ENCODE measurements at regions not wholly inside any gene's neighbourhood (a gene's known extent, or its start where the extent isn't known, plus 50 kb on each side); places are given as distances from the start of the nearest gene placed in this dataset.

- H3K27me3 ChIP-seq: no peaks in the 10 kb centered on the region
- no peak overlapping the region for H3K4me3 ChIP-seq
- H3K36me3 ChIP-seq: no peaks in the 10 kb centered on the region
- intact Hi-C loops (cut with DNase I): no loop called here
- H3K9ac ChIP-seq (ENCODE audit: low read depth in 2 of 2, low read length in 2 of 2): no peak overlapping the region
- no peaks in the 10 kb centered on the region for H3K9me3 ChIP-seq
- H3K4me1 ChIP-seq: no peaks in the 10 kb centered on the region
- DNase-seq: no peak
- H3K27ac ChIP-seq: no peak overlapping the region
- no peak for TF ChIP-seq CTCF (IDR thresholded peaks at IDR 0.05)
Measured at GRCh38 chr10:124227988-124228387, 134.6 kb upstream of the CHST15 start.

GRCh38 chr10:124227055-124227975, 133.9 kb upstream of the CHST15 start:
- no peak for TF ChIP-seq CTCF (IDR thresholded peaks at IDR 0.05)
- Histone ChIP-seq H3K4me3 (no peak overlapping the region), H3K9ac (ENCODE audit: low read depth in 2 of 2, low read length in 2 of 2) (no peak overlapping the region), H3K9me3 (no peaks in the 10 kb centered on the region), H3K27ac (no peak overlapping the region), H3K27me3 (no peaks in the 10 kb centered on the region), H3K36me3 (no peaks in the 10 kb centered on the region), H3K4me1 (no peaks in the 10 kb centered on the region)
- DNase-seq: no peak
- intact Hi-C loops (cut with DNase I): no loop called here

GRCh38 chr10:124226271-124227054, 133.1 kb upstream of the CHST15 start:
- TF ChIP-seq CTCF (IDR thresholded peaks at IDR 0.05): no peak
- Histone ChIP-seq H3K36me3 (no peaks in the 10 kb centered on the region), H3K9me3 (no peaks in the 10 kb centered on the region), H3K4me3 (no peak overlapping the region), H3K27ac (no peak overlapping the region), H3K9ac (ENCODE audit: low read depth in 2 of 2, low read length in 2 of 2) (no peak overlapping the region), H3K27me3 (no peaks in the 10 kb centered on the region), H3K4me1 (no peaks in the 10 kb centered on the region)
- intact Hi-C loops (cut with DNase I): no loop called here
- DNase-seq: no peak

- H3K4me3 ChIP-seq: no peak overlapping the region
- DNase-seq: no peak
- no peak for TF ChIP-seq CTCF (IDR thresholded peaks at IDR 0.05)
- no peaks in the 10 kb centered on the region for H3K4me1 ChIP-seq
- H3K9ac ChIP-seq (ENCODE audit: low read depth in 2 of 2, low read length in 2 of 2): no peak overlapping the region
- no peak overlapping the region for H3K27ac ChIP-seq
- no peaks in the 10 kb centered on the region for H3K36me3 ChIP-seq
- no peaks in the 10 kb centered on the region for H3K27me3 ChIP-seq
- intact Hi-C loops (cut with DNase I): no loop called here
- H3K9me3 ChIP-seq: no peaks in the 10 kb centered on the region
Measured at GRCh38 chr10:124225467-124226270, 132.3 kb upstream of the CHST15 start.

GRCh38 chr10:124225029-124225466, 131.7 kb upstream of the CHST15 start:
- no peaks in the 10 kb centered on the region for H3K27me3 ChIP-seq
- no peak for TF ChIP-seq CTCF (IDR thresholded peaks at IDR 0.05)
- no peaks in the 10 kb centered on the region for H3K36me3 ChIP-seq
- H3K4me1 ChIP-seq: no peaks in the 10 kb centered on the region
- intact Hi-C loops (cut with DNase I): no loop called here
- no peak overlapping the region for H3K9ac ChIP-seq (ENCODE audit: low read depth in 2 of 2, low read length in 2 of 2)
- no peak for DNase-seq
- no peaks in the 10 kb centered on the region for H3K9me3 ChIP-seq
- no peak overlapping the region for H3K4me3 ChIP-seq
- H3K27ac ChIP-seq: no peak overlapping the region

Measured in colonic mucosa (tissue), 4 donors.